ENCODE measurements at regions not wholly inside any gene's neighbourhood (a gene's known extent, or its start where the extent isn't known, plus 50 kb on each side); places are given as distances from the start of the nearest gene placed in this dataset.

DNA sequence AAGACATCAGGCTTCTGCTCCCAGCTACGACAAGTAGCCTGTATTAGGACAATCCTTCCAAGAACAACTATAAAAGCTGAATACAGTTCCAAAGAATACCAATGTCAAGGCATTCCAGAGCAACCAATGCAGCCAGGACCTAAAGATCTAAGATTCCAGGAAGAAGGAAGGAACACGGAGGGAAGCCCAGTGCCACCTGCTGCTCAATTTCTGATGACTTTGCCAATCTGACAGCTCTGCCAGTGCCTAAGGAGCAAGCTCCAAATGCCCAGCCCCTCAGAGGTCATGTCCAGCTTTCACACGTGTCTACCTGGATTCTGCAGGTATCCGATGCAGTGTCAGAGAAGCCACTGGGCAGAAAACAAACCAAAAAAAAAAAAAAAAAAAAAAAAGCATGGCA is 164.4 kb downstream of the IRS2 start:
- TF ChIP-seq, protein P1, sequence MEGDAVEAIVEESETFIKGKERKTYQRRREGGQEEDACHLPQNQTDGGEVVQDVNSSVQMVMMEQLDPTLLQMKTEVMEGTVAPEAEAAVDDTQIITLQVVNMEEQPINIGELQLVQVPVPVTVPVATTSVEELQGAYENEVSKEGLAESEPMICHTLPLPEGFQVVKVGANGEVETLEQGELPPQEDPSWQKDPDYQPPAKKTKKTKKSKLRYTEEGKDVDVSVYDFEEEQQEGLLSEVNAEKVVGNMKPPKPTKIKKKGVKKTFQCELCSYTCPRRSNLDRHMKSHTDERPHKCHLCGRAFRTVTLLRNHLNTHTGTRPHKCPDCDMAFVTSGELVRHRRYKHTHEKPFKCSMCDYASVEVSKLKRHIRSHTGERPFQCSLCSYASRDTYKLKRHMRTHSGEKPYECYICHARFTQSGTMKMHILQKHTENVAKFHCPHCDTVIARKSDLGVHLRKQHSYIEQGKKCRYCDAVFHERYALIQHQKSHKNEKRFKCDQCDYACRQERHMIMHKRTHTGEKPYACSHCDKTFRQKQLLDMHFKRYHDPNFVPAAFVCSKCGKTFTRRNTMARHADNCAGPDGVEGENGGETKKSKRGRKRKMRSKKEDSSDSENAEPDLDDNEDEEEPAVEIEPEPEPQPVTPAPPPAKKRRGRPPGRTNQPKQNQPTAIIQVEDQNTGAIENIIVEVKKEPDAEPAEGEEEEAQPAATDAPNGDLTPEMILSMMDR (IDR thresholded peaks at IDR 0.05 in 8 of 11, conservative IDR thresholded peaks at IDR 0.05 in 3 of 11): no peak
- TF ChIP-seq POLR2A (IDR thresholded peaks at IDR 0.05) (no peak), POLR2AphosphoS5 (IDR thresholded peaks at IDR 0.05) (no peak)

Data from spleen (tissue), 7 donors.